MCF 10A (cell line): ENCODE measurements at regions not wholly inside any gene's neighbourhood (a gene's known extent, or its start where the extent isn't known, plus 50 kb on each side); places are given as distances from the start of the nearest gene placed in this dataset.

ENCODE experiments used
- BruUV-seq: library from RNA; stranded (reverse); fragments of 400-500 nt; replicated peaks from 2 replicates; lab custom pipeline; 2021; lab: Mats Ljungman, UMichigan
- CTCF ChIA-PET: fragments of 300-600 bp; sonication (Branson Sonifier 250); formaldehyde crosslinking; extraction: SDS; loops from one replicate; lab custom pipeline; 2021; ENCODE audit warnings: antibody characterized with exemption, inconsistent platforms; lab: Yijun Ruan, JAX
- POLR2A ChIA-PET: fragments of 300-600, 350-650 bp; sonication (Branson Sonifier 250); formaldehyde crosslinking; extraction: SDS; loops from one replicate; lab custom pipeline; 2020; ENCODE audit warnings: antibody characterized with exemption, inconsistent platforms; lab: Yijun Ruan, JAX
- DNase-seq: peaks from one replicate; pipeline ENCODE4 v3.0.0-alpha.2; 2018; ENCODE audit not compliant: unreplicated experiment
- H3K27ac Mint-ChIP-seq: one replicate; pipeline ENCODE4 v1.8.0; 2022; ENCODE audit warnings: mild to moderate bottlenecking, low read depth, mixed read lengths; ENCODE audit not compliant: unreplicated experiment
- H3K27me3 Mint-ChIP-seq: one replicate; pipeline ENCODE4 v1.8.0; 2022; ENCODE audit warnings: mixed read lengths; ENCODE audit not compliant: insufficient read depth, unreplicated experiment
- H3K36me3 Mint-ChIP-seq: one replicate; pipeline ENCODE4 v1.8.0; 2022; ENCODE audit warnings: mild to moderate bottlenecking, moderate library complexity, mixed read lengths; ENCODE audit not compliant: insufficient read depth, unreplicated experiment
- H3K4me1 Mint-ChIP-seq: one replicate; pipeline ENCODE4 v1.8.0; 2022; ENCODE audit warnings: mixed read lengths; ENCODE audit not compliant: insufficient read depth, unreplicated experiment
- H3K4me3 Mint-ChIP-seq: one replicate; pipeline ENCODE4 v1.8.0; 2022; ENCODE audit warnings: mild to moderate bottlenecking, moderate library complexity, mixed read lengths; ENCODE audit not compliant: unreplicated experiment
- H3K9me3 Mint-ChIP-seq: one replicate; pipeline ENCODE4 v1.8.0; 2022; ENCODE audit warnings: mixed read lengths; ENCODE audit not compliant: unreplicated experiment
- CTCF ChIP-seq: fragments of 200-600 bp; IDR thresholded peaks from one replicate; pipeline ENCODE4 v1.8.0; 2022; ENCODE audit warnings: antibody characterized with exemption, mild to moderate bottlenecking; ENCODE audit not compliant: unreplicated experiment
- intact Hi-C: fragments of 100-400 bp; cut with micrococcal nuclease; formaldehyde crosslinking; loops from 2 replicates; pipeline ENCODE4 v1.14.1; 2022

DNA sequence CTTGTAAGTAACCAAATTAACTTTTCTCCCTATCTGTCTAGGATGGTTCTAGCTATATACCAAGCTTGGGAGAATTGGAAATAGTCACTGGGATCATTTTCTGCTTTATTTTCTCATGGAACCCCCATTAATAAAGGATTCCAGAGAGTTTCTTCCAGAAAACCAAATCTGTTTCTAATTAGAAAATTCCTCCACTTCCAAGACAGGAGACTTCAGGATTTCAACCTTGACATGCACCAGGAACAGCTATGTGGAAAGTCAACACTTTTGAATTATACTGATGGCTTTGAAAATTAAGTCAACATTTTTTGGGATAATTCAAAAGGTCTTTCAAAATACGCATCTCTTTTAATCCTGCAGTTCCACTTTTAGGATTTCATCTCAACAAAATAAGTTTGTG lies 138.3 kb downstream of the MEX3B start:
- Mint-ChIP-seq H3K27me3 (no peaks in the 10 kb centered on the region), H3K9me3 (no peaks in the 10 kb centered on the region), H3K27ac (no peak overlapping the region), H3K36me3 (no peaks in the 10 kb centered on the region), H3K4me3 (no peak overlapping the region), H3K4me1 (no peaks in the 10 kb centered on the region)
- no peak for TF ChIP-seq CTCF
- BruUV-seq: no TSS peak
- DNase-seq: no peak
- intact Hi-C loops: no loop called here
- CTCF ChIA-PET: interaction anchor here (0.7 kb wide), 1 partner anchor 76 kb away, joined by 4 read pairs; no protein-coding TSS in a partner anchor
- POLR2A ChIA-PET: interaction anchor here (0.5 kb wide), 1 partner anchor 351 kb away, joined by 3 read pairs; no protein-coding TSS in a partner anchor

- TF ChIP-seq CTCF: no peak
- H3K4me3 Mint-ChIP-seq: no peak overlapping the region
- no peaks in the 10 kb centered on the region for H3K4me1 Mint-ChIP-seq
- DNase-seq: no peak
- H3K36me3 Mint-ChIP-seq: no peaks in the 10 kb centered on the region
- no TSS peak for BruUV-seq
- no peaks in the 10 kb centered on the region for H3K9me3 Mint-ChIP-seq
- no peak overlapping the region for H3K27ac Mint-ChIP-seq
- no peaks in the 10 kb centered on the region for H3K27me3 Mint-ChIP-seq
- ChIA-PET CTCF (no interaction called here), POLR2A (no interaction called here)
- intact Hi-C loops: no loop called here
Observed at GRCh38 chr15:81905889-81906288, 139.9 kb downstream of the MEX3B start.

DNA sequence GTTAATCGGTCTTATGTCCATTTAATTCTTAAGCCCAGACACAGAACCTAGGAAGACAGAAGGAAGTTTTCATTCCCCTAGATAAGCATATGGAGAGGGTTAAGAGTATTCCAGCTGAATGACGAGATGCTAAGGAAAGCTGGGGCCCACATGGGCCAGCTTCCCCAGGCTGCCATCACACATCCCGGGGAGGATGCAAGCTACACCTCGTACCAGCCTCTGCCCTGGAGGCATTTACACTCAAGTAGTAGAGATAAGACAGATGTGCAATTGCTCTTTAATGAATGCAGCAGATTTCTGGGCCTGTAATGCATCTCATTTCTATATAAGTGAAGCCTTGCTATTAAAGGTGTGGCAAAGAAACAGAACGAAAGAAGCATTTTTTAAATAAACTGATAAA lies 144.5 kb downstream of the MEX3B start:
- BruUV-seq: no TSS peak
- Mint-ChIP-seq H3K4me3 (no peak overlapping the region), H3K27ac (no peak overlapping the region), H3K4me1 (peaks cover 9% of the 10 kb centered on the region), H3K36me3 (no peaks in the 10 kb centered on the region), H3K9me3 (no peaks in the 10 kb centered on the region), H3K27me3 (no peaks in the 10 kb centered on the region)
- DNase-seq: no peak
- TF ChIP-seq CTCF: no peak
- intact Hi-C loops: no loop called here
- ChIA-PET CTCF (no interaction called here), POLR2A (no interaction called here)

- Mint-ChIP-seq H3K27ac (no peak overlapping the region), H3K27me3 (no peaks in the 10 kb centered on the region), H3K4me1 (peaks cover 9% of the 10 kb centered on the region), H3K9me3 (no peaks in the 10 kb centered on the region), H3K4me3 (no peak overlapping the region), H3K36me3 (no peaks in the 10 kb centered on the region)
- no peak for TF ChIP-seq CTCF
- ChIA-PET CTCF (no interaction called here), POLR2A (no interaction called here)
- no TSS peak for BruUV-seq
- intact Hi-C loops: no loop called here
- no peak for DNase-seq
Observed at GRCh38 chr15:81899730-81900129, 146.1 kb downstream of the MEX3B start.
